ENCODE measurements at regions not wholly inside any gene's neighbourhood (a gene's known extent, or its start where the extent isn't known, plus 50 kb on each side); places are given as distances from the start of the nearest gene placed in this dataset.
A peak's percentile ranks its signal among the peaks of the same experiment; 100 is the strongest.
"Not testable (repeated sequence)": the region's sequence is repeated elsewhere in the genome, so short reads cannot be mapped to it uniquely, and the experiment has no call there.

- DNase-seq (ENCODE audit: insufficient read length, low spot score) = peak; percentile 36
- FAIRE-seq = no peak
Observed at GRCh38 chr9:2424619-2425033, 197.0 kb upstream of the VLDLR start.

GRCh38 chr9:2425676-2426075, 195.9 kb upstream of the VLDLR start:
- DNase-seq (ENCODE audit: insufficient read length, low spot score) = no peak
- FAIRE-seq = no peak

- FAIRE-seq = no peak
- no peak for DNase-seq (ENCODE audit: insufficient read length, low spot score)
Observed at GRCh38 chr9:2427120-2427891, 194.3 kb upstream of the VLDLR start.

- DNase-seq (ENCODE audit: insufficient read length, low spot score) = no peak
- no peak for FAIRE-seq
Observed at GRCh38 chr9:2439957-2440356, 181.6 kb upstream of the VLDLR start.

GRCh38 chr9:2443933-2444332, 177.7 kb upstream of the VLDLR start:
- DNase-seq (ENCODE audit: insufficient read length, low spot score); FAIRE-seq: not testable (repeated sequence)

- no peak for DNase-seq (ENCODE audit: insufficient read length, low spot score)
- FAIRE-seq = no peak
Observed at GRCh38 chr9:2448193-2448738, 173.3 kb upstream of the VLDLR start.

- FAIRE-seq = no peak
- DNase-seq (ENCODE audit: insufficient read length, low spot score) = no peak
Observed at GRCh38 chr9:2453106-2453505, 168.5 kb upstream of the VLDLR start.

GRCh38 chr9:2453701-2454100, 167.9 kb upstream of the VLDLR start:
- DNase-seq (ENCODE audit: insufficient read length, low spot score) (no peak), FAIRE-seq (no peak)

- no peak for FAIRE-seq
Observed at GRCh38 chr9:2459756-2460155, 161.8 kb upstream of the VLDLR start.

GRCh38 chr9:2461892-2462291, 159.7 kb upstream of the VLDLR start:
- FAIRE-seq = no peak
- DNase-seq (ENCODE audit: insufficient read length, low spot score) = no peak

More at GRCh38 chr9:2459756-2460155, 161.8 kb upstream of the VLDLR start:
- DNase-seq (ENCODE audit: insufficient read length, low spot score) = no peak

GRCh38 chr9:2464624-2465023, 157.0 kb upstream of the VLDLR start:
- no peak for FAIRE-seq
- DNase-seq (ENCODE audit: insufficient read length, low spot score) = no peak

- FAIRE-seq (no peak), DNase-seq (ENCODE audit: insufficient read length, low spot score) (no peak)
Observed at GRCh38 chr9:2465516-2465915, 156.1 kb upstream of the VLDLR start.

- peak; percentile 23 for DNase-seq (ENCODE audit: insufficient read length, low spot score)
- FAIRE-seq = no peak
Observed at GRCh38 chr9:2465921-2466460, 155.6 kb upstream of the VLDLR start.

- FAIRE-seq (no peak), DNase-seq (ENCODE audit: insufficient read length, low spot score) (no peak)
Observed at GRCh38 chr9:2466703-2467102, 154.9 kb upstream of the VLDLR start.

GRCh38 chr9:2469681-2470221, 151.8 kb upstream of the VLDLR start:
- FAIRE-seq (peak; percentile 20), DNase-seq (ENCODE audit: insufficient read length, low spot score) (peak; percentile 17)

GRCh38 chr9:2473681-2474080, 147.9 kb upstream of the VLDLR start:
- DNase-seq (ENCODE audit: insufficient read length, low spot score) (no peak), FAIRE-seq (no peak)

GRCh38 chr9:2477755-2478154, 143.8 kb upstream of the VLDLR start:
- FAIRE-seq = no peak

GRCh38 chr9:2478421-2478820, 143.2 kb upstream of the VLDLR start:
- FAIRE-seq (no peak), DNase-seq (ENCODE audit: insufficient read length, low spot score) (no peak)

More at GRCh38 chr9:2477755-2478154, 143.8 kb upstream of the VLDLR start:
- DNase-seq (ENCODE audit: insufficient read length, low spot score) = no peak

- FAIRE-seq = no peak
- no peak for DNase-seq (ENCODE audit: insufficient read length, low spot score)
Observed at GRCh38 chr9:2479056-2479565, 142.5 kb upstream of the VLDLR start.

GRCh38 chr9:2480255-2480837, 141.2 kb upstream of the VLDLR start:
- FAIRE-seq = no peak
- DNase-seq (ENCODE audit: insufficient read length, low spot score) = no peak

GRCh38 chr9:2481216-2481615, 140.4 kb upstream of the VLDLR start:
- DNase-seq (ENCODE audit: insufficient read length, low spot score) (no peak), FAIRE-seq (no peak)

All from HTR-8/SVneo (cell line).